Activated CD4-positive, alpha-beta T cell treated with anti-CD3 and anti-CD28 coated beads, Interleukin-10, Interleukin-2, amounts not matched to agents 100 ng/mL and 50 ng/mL, durations not matched to agents 16 hours and 8 hours (primary cell): ENCODE measurements at regions not wholly inside any gene's neighbourhood (a gene's known extent, or its start where the extent isn't known, plus 50 kb on each side); places are given as distances from the start of the nearest gene placed in this dataset.
"Not testable (repeated sequence)": the region's sequence is repeated elsewhere in the genome, so short reads cannot be mapped to it uniquely, and the experiment has no call there.

Experiments
- DNase-seq: peaks from one replicate; pipeline ENCODE4 v3.0.0-alpha.2; 2020

DNA sequence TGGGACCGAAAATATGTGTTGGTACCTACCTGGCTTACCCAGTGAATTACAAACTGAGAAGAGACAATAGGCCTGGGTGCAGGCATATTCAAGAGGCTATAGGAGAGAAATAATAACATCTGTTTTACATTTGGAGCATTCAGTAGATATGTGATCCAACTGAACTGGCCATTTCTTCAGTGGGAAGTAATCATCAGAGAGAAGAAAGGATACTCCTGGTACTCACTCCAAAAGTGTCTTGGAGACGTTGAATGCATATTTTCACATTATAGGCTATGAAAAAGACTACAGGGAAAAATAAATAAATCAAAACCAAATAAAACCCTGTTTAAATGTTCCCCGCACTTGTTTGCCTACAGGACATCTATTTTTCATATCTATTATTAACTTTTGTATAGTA is 1680.3 kb downstream of the REEP3 start:
- no peak for DNase-seq

DNA sequence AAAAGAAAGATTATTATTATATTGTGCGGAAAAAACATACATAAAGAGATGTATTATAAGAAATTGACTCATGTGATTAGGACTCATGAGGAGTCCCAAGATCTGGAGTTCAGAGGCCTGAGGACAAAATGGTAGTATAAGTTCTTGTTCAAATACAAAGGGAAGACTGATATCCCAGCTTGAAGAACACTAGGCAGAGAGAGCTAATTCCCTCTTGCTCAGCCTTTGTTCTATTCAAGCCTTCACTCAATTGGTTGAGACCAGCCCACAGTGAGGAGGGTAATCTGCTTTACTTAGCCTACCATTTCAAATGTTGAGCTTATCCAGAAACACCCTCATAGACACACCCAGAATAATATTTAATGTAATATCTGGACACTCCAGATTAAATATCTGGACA is 1683.8 kb downstream of the REEP3 start:
- no peak for DNase-seq

GRCh38 chr10:65213170-65213569 is 1692.0 kb downstream of the REEP3 start:
- DNase-seq = no peak

DNA sequence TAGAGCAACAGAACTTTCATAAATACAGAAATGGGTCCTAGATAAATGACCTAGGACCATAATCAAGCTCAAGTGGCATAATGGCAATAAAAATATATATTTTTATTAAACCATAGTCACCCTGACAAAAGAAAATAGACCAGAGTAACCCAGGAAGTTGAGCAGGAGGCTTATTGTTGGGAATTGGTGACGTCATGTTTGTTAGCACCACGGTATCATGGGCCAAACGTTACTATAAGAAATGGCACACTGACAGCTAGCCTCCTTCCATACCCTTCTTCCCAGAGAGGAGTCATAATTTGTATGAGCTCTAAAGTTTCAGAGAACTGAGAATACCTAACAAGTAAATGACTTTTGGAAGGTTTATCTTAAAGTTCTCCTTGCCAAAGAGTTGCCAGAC is 1698.2 kb downstream of the REEP3 start:
- no peak for DNase-seq

DNA sequence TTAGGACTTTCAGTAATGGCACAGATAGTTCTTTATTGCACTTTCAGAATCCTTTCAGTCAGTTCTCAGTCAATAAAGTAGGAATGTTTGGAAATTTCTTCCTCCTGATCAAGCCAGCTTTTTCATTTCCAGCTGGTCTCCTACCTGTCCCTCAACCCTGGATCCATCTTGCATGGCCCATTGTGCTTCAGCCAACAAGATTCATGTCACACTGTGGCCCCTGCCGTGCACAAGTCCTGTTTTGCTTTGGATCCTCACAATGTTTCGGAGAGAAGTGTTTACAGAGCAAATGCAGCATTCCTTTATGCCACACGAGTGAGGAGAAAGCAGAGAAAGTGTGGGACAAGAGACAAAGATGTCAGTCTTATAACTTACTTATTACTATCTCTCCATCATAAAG is 1694.7 kb upstream of the LRRTM3 start:
- DNase-seq = no peak

- no peak for DNase-seq
Observed at GRCh38 chr10:65234261-65234660, 1691.6 kb upstream of the LRRTM3 start.

- DNase-seq = no peak
Observed at GRCh38 chr10:65235266-65235665, 1690.6 kb upstream of the LRRTM3 start.

DNA sequence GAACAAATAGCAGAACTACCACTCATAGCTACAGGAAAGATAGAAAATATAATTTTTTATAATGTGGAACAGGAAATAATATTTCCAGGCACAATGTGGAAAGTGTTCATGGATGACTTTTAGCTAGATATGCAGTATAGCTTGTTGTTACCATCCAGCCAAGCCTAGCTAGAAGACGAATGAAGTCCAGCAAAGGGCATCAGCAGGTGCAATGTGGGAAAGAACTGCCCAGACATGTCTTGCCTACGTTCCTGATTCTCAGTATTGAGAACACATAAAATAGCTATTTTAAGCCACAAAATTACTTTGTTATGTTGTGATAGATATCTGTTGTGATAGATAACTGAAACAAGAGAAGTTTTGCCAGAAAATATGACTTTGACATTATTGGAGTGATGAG is 1690.0 kb upstream of the LRRTM3 start:
- DNase-seq = no peak

GRCh38 chr10:65265451-65265954 is 1660.3 kb upstream of the LRRTM3 start:
- no peak for DNase-seq

DNA sequence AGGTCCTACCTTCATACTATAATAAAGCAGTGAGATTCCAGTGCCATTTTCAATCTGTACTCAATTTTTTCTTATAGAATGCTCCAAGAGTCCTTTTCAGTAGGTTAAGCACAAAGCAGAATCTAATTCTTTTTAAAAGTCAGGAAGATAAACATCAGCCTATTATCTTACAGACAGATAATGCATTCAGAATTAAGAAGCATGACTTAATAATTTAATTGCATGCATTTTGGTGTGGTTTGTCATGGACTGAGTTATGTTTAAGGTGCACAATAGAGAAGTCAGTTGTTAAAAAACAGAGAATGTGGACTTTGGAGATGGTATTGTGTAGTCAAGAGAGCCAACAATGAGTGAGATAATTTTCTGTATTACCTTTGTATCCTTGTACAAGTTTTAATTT is 1656.3 kb upstream of the LRRTM3 start:
- not testable (repeated sequence) for DNase-seq

GRCh38 chr10:65270969-65271368 is 1654.9 kb upstream of the LRRTM3 start:
- no peak for DNase-seq

GRCh38 chr10:65273115-65273514 is 1652.7 kb upstream of the LRRTM3 start:
- DNase-seq = no peak

DNA sequence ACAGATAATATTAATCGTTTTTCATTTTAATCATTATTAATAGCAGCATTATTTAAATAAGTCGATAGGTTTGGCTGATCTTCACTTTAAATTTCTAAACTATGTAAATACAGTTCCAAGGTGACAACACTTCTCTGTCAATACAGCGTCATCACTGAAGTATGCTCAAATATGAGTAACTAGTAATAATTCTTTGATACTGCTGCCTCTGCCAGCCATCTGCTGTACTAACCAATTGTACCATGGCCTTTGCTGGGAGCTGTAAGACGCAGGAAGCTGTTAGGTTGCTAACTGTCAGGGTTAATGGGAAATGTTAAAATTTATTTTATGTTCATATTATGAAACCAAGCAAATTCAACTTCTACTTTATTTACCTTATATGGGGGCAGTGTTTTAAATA is 1650.5 kb upstream of the LRRTM3 start:
- no peak for DNase-seq

GRCh38 chr10:65284495-65285041 is 1641.3 kb upstream of the LRRTM3 start:
- DNase-seq = no peak

- DNase-seq = not testable (repeated sequence)
Observed at GRCh38 chr10:65285726-65286125, 1640.1 kb upstream of the LRRTM3 start.

DNA sequence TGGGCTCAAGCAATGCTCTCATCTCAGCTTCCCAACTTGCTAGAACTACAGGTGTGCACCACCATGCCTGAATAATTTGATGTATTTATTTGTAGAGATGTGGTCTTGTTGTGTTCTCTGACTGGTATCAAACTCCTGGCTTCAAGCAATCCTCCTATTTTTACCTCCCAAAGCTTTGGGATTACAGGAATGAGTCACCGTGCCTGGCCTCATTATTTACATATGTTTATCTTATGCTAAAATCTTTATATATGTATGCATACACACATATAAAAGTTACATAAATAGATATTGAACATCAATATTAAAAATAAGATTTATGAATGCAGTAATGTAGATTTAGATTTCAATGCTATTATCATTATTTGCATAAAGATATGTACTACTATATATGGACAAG is 1634.5 kb upstream of the LRRTM3 start:
- DNase-seq = no peak

DNA sequence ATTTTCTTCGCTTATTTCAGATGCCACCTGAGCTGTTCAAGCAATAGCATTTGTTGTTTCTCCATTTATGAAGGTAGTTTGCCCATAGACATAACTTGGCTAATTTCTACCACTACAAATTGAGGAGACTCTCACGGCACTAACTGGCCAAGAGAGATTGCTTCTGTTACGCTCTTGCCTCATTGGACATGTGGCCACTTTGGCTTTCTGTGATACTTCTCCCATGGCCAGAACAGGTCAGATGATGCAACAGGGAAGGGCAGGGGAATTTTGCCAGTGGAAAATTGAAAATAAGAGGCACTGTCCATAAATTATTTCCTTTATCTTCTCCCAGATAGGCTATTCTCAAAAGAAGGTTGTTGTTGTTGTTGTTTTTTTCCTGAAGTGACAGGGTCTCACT is 1633.3 kb upstream of the LRRTM3 start:
- no peak for DNase-seq

DNA sequence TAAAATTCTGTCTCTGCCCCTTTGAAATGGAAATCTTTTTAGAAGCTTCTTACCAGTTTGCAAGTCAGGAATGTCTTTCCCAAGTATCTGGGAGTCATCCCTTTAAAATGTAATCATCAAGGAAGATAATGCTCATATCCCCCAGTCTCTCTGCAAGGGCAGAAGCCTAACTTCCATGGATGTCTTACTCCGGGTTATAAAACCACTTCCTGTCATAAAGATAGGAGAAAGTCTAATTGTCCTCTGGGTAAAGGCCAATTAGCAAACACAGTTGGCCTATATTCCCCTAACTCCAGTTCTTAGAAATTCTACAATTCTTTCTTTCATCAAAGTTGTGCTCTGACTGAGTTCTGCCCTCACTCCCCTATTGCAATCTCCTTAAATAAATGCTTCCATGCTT is 1631.5 kb upstream of the LRRTM3 start:
- DNase-seq = no peak

GRCh38 chr10:65301181-65301580 is 1624.7 kb upstream of the LRRTM3 start:
- DNase-seq = no peak

DNA sequence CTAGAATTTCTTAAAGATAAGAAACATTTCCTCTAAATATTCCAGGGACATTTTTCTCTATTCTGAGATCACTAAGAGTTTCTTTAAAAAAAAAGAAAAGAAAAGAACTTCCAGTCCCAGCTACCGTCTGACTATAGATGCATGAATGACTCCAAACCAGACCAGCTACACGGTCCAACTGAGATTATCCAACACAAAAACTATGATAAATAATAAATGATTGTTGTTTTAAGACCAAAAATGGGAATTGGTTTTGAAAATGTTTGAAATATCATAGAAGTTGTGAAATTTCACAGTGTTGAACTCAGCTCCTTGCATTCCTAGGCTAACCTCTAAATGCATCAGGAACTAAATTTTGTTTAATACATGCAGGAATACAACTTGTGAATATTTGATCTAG is 1619.6 kb upstream of the LRRTM3 start:
- DNase-seq = no peak

- DNase-seq = no peak
Observed at GRCh38 chr10:65312876-65313275, 1613.0 kb upstream of the LRRTM3 start.

DNA sequence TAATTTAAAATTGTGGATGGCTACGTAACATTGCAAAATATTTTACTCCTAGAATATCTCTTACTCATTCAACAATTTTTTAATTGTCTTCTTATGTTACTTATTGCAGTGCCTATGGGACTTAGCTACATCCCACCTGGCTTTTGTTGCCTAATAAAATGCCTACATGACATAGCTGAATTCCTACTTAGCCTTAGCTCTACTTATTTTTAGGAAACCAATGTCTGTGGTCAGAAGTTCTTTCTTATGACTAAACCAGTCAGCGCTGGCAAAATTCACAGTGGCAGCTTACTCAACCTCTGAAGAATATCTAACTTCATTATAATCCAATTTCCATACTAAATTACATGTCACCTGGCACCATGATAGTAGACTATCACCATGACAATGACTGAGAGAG is 1612.4 kb upstream of the LRRTM3 start:
- DNase-seq = no peak

DNA sequence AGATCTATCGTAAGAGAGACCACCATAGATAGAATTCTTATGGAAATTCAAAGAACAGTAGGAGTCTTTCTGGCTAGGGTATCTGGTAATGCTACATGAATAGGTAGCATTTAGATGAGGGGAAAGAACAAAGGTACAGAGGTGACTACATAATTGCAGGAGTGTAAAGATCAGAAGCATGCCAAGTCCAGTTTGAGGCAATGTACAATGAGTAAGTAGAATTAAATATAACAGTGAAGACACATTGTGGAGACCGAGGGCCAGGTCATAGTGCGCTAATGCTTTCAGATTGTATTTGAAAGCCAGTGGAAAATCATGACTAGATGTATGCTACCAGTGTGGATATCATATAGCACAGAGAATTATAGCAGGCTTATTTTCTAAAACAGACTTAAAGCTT is 1611.6 kb upstream of the LRRTM3 start:
- no peak for DNase-seq

GRCh38 chr10:65319493-65319892 is 1606.3 kb upstream of the LRRTM3 start:
- no peak for DNase-seq

- no peak for DNase-seq
Observed at GRCh38 chr10:65320236-65321026, 1605.4 kb upstream of the LRRTM3 start.
